ENCODE measurements at regions not wholly inside any gene's neighbourhood (a gene's known extent, or its start where the extent isn't known, plus 50 kb on each side); places are given as distances from the start of the nearest gene placed in this dataset.

- ATAC-seq (ENCODE audit: low FRiP score) (no peak), DNase-seq (ENCODE audit: low spot score) (no peak)
- TF ChIP-seq CTCF (IDR thresholded peaks at IDR 0.05) = no peak
Measured at GRCh38 chr10:101286248-101287046, 57.2 kb upstream of the LBX1 start.

- DNase-seq (ENCODE audit: low spot score) (no peak), ATAC-seq (ENCODE audit: low FRiP score) (no peak)
- no peak for TF ChIP-seq CTCF (IDR thresholded peaks at IDR 0.05)
Measured at GRCh38 chr10:101287183-101287996, 58.1 kb upstream of the LBX1 start.

- DNase-seq (ENCODE audit: low spot score) (no peak), ATAC-seq (ENCODE audit: low FRiP score) (no peak)
- no peak for TF ChIP-seq CTCF (IDR thresholded peaks at IDR 0.05)
Measured at GRCh38 chr10:101287997-101288635, 58.9 kb upstream of the LBX1 start.

GRCh38 chr10:101289541-101289940 is 60.3 kb upstream of the LBX1 start:
- DNase-seq (ENCODE audit: low spot score) (no peak), ATAC-seq (ENCODE audit: low FRiP score) (no peak)
- no peak for TF ChIP-seq CTCF (IDR thresholded peaks at IDR 0.05)

- ATAC-seq (ENCODE audit: low FRiP score) = no peak
- TF ChIP-seq CTCF (IDR thresholded peaks at IDR 0.05) = no peak
- no peak for DNase-seq (ENCODE audit: low spot score)
Measured at GRCh38 chr10:101290431-101290830, 61.2 kb upstream of the LBX1 start.

GRCh38 chr10:101290881-101291280 is 61.6 kb upstream of the LBX1 start:
- ATAC-seq (ENCODE audit: low FRiP score) (no peak), DNase-seq (ENCODE audit: low spot score) (no peak)
- no peak for TF ChIP-seq CTCF (IDR thresholded peaks at IDR 0.05)

Measured in omental fat pad (tissue), 3 donors.